Caco-2 (cell line): ENCODE measurements at regions not wholly inside any gene's neighbourhood (a gene's known extent, or its start where the extent isn't known, plus 50 kb on each side); places are given as distances from the start of the nearest gene placed in this dataset.

Experiments
- BruUV-seq: library from RNA; stranded (reverse); fragments of 400-500 nt; replicated peaks from 2 replicates; lab custom pipeline; 2021; lab: Mats Ljungman, UMichigan
- CTCF ChIA-PET: fragments of 300-600 bp; sonication (Branson Sonifier 250); formaldehyde crosslinking; loops from one replicate; lab custom pipeline; 2022; ENCODE audit warnings: antibody characterized with exemption; lab: Charles Lee
- POLR2A ChIA-PET: fragments of 300-600 bp; sonication (Branson Sonifier 250); formaldehyde crosslinking; loops from one replicate; lab custom pipeline; 2022; ENCODE audit warnings: antibody characterized with exemption; lab: Charles Lee
- DNase-seq, 2 experiments: peaks; one replicate each; pipeline versions ENCODE4 v3.0.0 to v3.0.0-alpha.2; 2020 to 2022
- H3K27me3 ChIP-seq: replicated peaks from 2 replicates; pipeline ENCODE4 v1.6.0; 2011; ENCODE audit warnings: low read length; ENCODE audit not compliant: control insufficient read depth, insufficient read depth
- H3K36me3 ChIP-seq: 2 replicates; pipeline ENCODE4 v1.5.1; 2011; ENCODE audit warnings: low read length; ENCODE audit not compliant: control insufficient read depth, insufficient read depth
- H3K4me1 ChIP-seq: fragments of 250-450 bp; sonication (Bioruptor Pico); 2 replicates; pipeline ENCODE4 v1.5.1; 2020; ENCODE audit warnings: mild to moderate bottlenecking
- H3K4me3 ChIP-seq: 2 replicates; pipeline ENCODE4 v1.5.1; 2011; ENCODE audit warnings: low read depth, mild to moderate bottlenecking, control low read depth, low read length
- H3K9me3 ChIP-seq: fragments of 250-450 bp; sonication (Bioruptor Pico); 2 replicates; pipeline ENCODE4 v1.5.1; 2020; ENCODE audit warnings: mild to moderate bottlenecking, moderate library complexity
- H3K27ac Mint-ChIP-seq: one replicate; pipeline ENCODE4 v1.8.0; 2022; ENCODE audit warnings: mixed read lengths; ENCODE audit not compliant: unreplicated experiment
- H3K27me3 Mint-ChIP-seq: one replicate; pipeline ENCODE4 v1.8.0; 2022; ENCODE audit warnings: mixed read lengths; ENCODE audit not compliant: insufficient read depth, unreplicated experiment
- H3K36me3 Mint-ChIP-seq: one replicate; pipeline ENCODE4 v1.8.0; 2022; ENCODE audit warnings: mild to moderate bottlenecking, mixed read lengths; ENCODE audit not compliant: insufficient read depth, unreplicated experiment
- H3K4me1 Mint-ChIP-seq: one replicate; pipeline ENCODE4 v1.8.0; 2022; ENCODE audit warnings: low read depth, mixed read lengths; ENCODE audit not compliant: unreplicated experiment
- H3K4me3 Mint-ChIP-seq: one replicate; pipeline ENCODE4 v1.8.0; 2022; ENCODE audit warnings: mild to moderate bottlenecking, moderate library complexity, mixed read lengths; ENCODE audit not compliant: unreplicated experiment
- H3K9me3 Mint-ChIP-seq: one replicate; pipeline ENCODE4 v1.8.0; 2022; ENCODE audit warnings: mixed read lengths; ENCODE audit not compliant: unreplicated experiment
- intact Hi-C: fragments of 100-400 bp; cut with micrococcal nuclease; formaldehyde crosslinking; loops from one replicate; pipeline ENCODE4 v1.10.0; 2022; ENCODE audit not compliant: unreplicated experiment
- TF ChIP-seq, protein P1 (sequence below), 2 experiments: fragments of 200-600 bp in 1 of 2; IDR thresholded peaks; 1 replicate in 1 of 2; 2 replicates in 1 of 2; pipeline versions ENCODE4 v1.5.1 to v1.8.0; 2011 to 2022; ENCODE audit warnings: antibody characterized with exemption in 1 of 2, control low read depth in 1 of 2, inconsistent platforms in 1 of 2, low read depth in 1 of 2, low read length in 1 of 2, mild to moderate bottlenecking in 1 of 2, moderate library complexity in 1 of 2; ENCODE audit not compliant: insufficient read depth in 1 of 2, severe bottlenecking in 1 of 2, unreplicated experiment in 1 of 2

DNA sequence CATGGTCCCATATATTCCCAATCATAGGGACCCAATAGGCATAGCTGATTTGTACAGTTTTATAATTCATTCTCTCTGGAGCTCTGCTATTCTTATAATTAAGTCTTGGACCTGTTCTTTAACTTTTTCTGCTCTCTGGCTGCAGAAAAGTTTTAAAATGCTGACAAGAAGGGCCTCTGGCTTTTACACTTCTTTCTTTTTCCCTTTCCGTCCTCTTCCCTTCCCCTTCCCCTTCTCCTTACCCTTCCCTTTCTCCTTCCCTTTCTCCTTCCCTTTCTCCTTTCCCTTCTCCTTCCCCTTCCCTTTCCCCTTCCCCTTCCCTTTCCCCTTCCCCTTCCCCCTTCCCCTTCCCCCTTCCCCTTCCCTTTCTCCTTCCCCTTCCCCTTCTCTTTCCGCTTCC, 101.3 kb upstream of the TPK1 start:
- no peaks in the 10 kb centered on the region for H3K4me1 Mint-ChIP-seq
- TF ChIP-seq, protein P1, sequence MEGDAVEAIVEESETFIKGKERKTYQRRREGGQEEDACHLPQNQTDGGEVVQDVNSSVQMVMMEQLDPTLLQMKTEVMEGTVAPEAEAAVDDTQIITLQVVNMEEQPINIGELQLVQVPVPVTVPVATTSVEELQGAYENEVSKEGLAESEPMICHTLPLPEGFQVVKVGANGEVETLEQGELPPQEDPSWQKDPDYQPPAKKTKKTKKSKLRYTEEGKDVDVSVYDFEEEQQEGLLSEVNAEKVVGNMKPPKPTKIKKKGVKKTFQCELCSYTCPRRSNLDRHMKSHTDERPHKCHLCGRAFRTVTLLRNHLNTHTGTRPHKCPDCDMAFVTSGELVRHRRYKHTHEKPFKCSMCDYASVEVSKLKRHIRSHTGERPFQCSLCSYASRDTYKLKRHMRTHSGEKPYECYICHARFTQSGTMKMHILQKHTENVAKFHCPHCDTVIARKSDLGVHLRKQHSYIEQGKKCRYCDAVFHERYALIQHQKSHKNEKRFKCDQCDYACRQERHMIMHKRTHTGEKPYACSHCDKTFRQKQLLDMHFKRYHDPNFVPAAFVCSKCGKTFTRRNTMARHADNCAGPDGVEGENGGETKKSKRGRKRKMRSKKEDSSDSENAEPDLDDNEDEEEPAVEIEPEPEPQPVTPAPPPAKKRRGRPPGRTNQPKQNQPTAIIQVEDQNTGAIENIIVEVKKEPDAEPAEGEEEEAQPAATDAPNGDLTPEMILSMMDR (IDR thresholded peaks at IDR 0.05; ENCODE audit: insufficient read depth in 1 of 2, low read depth in 1 of 2, low read length in 1 of 2, severe bottlenecking in 1 of 2, unreplicated experiment in 1 of 2) = no peak
- DNase-seq = no peak
- ChIA-PET POLR2A (no interaction called here), CTCF (interaction anchor here (0.9 kb wide), 1 partner anchor 21 kb away, joined by 4 read pairs; no protein-coding TSS in a partner anchor)
- no peaks in the 10 kb centered on the region for H3K27me3 Mint-ChIP-seq
- H3K4me3 ChIP-seq = no peak overlapping the region
- peaks cover 6% of the 10 kb centered on the region; the same call in 1 of the 2 replicates for H3K4me1 ChIP-seq
- H3K27me3 ChIP-seq = no peaks in the 10 kb centered on the region
- H3K27ac Mint-ChIP-seq = no peak overlapping the region
- no peaks in the 10 kb centered on the region for H3K9me3 Mint-ChIP-seq
- intact Hi-C loops = no loop called here
- no peaks in the 10 kb centered on the region for H3K36me3 ChIP-seq
- no TSS peak for BruUV-seq
- no peak overlapping the region for H3K4me3 Mint-ChIP-seq
- no peaks in the 10 kb centered on the region for H3K9me3 ChIP-seq
- H3K36me3 Mint-ChIP-seq = no peaks in the 10 kb centered on the region

DNA sequence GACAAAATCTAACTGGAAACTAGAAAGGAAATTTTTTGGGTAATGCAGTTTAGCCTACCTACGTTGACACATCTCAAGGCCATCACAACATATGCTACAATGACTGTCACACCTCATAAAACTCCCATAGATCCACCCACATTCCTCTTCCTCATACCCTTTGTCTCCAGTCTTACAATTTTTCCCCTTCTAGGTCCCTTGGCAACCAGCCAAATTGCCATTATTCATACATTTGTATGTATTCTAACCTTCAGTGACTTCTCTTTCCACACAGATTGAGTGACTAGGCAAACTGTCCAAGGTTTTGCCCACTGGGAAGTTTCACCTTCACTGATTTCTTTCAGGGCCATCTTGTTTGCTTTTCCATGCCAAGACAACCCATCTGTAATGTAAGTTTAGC, 100.5 kb upstream of the TPK1 start:
- TF ChIP-seq, protein P1 (IDR thresholded peaks at IDR 0.05; ENCODE audit: insufficient read depth in 1 of 2, low read depth in 1 of 2, low read length in 1 of 2, severe bottlenecking in 1 of 2, unreplicated experiment in 1 of 2) = no peak
- H3K27ac Mint-ChIP-seq = no peak overlapping the region
- Histone ChIP-seq H3K9me3 (no peaks in the 10 kb centered on the region), H3K4me1 (peaks cover 6% of the 10 kb centered on the region; the same call in 1 of the 2 replicates), H3K36me3 (no peaks in the 10 kb centered on the region), H3K4me3 (no peak overlapping the region), H3K27me3 (no peaks in the 10 kb centered on the region)
- no peaks in the 10 kb centered on the region for H3K27me3 Mint-ChIP-seq
- no peaks in the 10 kb centered on the region for H3K4me1 Mint-ChIP-seq
- H3K36me3 Mint-ChIP-seq = no peaks in the 10 kb centered on the region
- H3K4me3 Mint-ChIP-seq = no peak overlapping the region
- ChIA-PET POLR2A (no interaction called here), CTCF (interaction anchor here (0.7 kb wide), 1 partner anchor 8 kb away, joined by 4 read pairs; no protein-coding TSS in a partner anchor)
- intact Hi-C loops = no loop called here
- no TSS peak for BruUV-seq
- no peak for DNase-seq
- no peaks in the 10 kb centered on the region for H3K9me3 Mint-ChIP-seq

DNA sequence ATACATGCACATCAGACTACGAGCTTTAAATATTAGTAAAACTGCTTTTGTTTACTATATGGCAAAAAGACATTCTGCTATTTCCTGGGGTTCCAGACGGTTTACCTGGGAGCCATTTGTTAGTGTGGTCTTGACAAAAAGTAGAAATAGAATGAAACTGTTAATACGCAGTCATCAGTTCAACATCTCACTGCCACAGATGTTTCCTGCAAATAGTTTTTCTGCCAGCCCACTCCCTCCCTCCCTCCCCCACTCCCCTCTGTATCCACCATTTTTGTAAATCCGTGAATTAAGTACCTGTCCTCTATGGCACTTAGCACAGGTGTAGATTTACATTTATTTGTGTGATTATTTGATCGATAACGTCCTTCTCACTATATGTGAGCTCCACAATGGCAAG, 74.6 kb upstream of the TPK1 start:
- Mint-ChIP-seq H3K4me1 (peaks cover 8% of the 10 kb centered on the region), H3K36me3 (no peaks in the 10 kb centered on the region), H3K27me3 (no peaks in the 10 kb centered on the region), H3K4me3 (no peak overlapping the region), H3K27ac (no peak overlapping the region), H3K9me3 (no peaks in the 10 kb centered on the region)
- Histone ChIP-seq H3K4me3 (no peak overlapping the region), H3K4me1 (no peaks in the 10 kb centered on the region; the same call in 1 of the 2 replicates), H3K27me3 (no peaks in the 10 kb centered on the region), H3K36me3 (no peaks in the 10 kb centered on the region), H3K9me3 (no peaks in the 10 kb centered on the region)
- TF ChIP-seq, protein P1 (IDR thresholded peaks at IDR 0.05; ENCODE audit: insufficient read depth in 1 of 2, low read depth in 1 of 2, low read length in 1 of 2, severe bottlenecking in 1 of 2, unreplicated experiment in 1 of 2) = no peak
- CTCF ChIA-PET = interaction anchor here (0.8 kb wide), 1 partner anchor 456 kb away, joined by 6 read pairs; no protein-coding TSS in a partner anchor
- no TSS peak for BruUV-seq
- intact Hi-C loops = no loop called here
- POLR2A ChIA-PET = no interaction called here
- no peak for DNase-seq
